GM03348 (cell line): ENCODE measurements at regions not wholly inside any gene's neighbourhood (a gene's known extent, or its start where the extent isn't known, plus 50 kb on each side); places are given as distances from the start of the nearest gene placed in this dataset.
"Not testable (repeated sequence)": the region's sequence is repeated elsewhere in the genome, so short reads cannot be mapped to it uniquely, and the experiment has no call there.

Source experiments
- DNase-seq: peaks from one replicate; pipeline ENCODE4 v3.0.0; 2012; ENCODE audit warnings: low spot score

DNA sequence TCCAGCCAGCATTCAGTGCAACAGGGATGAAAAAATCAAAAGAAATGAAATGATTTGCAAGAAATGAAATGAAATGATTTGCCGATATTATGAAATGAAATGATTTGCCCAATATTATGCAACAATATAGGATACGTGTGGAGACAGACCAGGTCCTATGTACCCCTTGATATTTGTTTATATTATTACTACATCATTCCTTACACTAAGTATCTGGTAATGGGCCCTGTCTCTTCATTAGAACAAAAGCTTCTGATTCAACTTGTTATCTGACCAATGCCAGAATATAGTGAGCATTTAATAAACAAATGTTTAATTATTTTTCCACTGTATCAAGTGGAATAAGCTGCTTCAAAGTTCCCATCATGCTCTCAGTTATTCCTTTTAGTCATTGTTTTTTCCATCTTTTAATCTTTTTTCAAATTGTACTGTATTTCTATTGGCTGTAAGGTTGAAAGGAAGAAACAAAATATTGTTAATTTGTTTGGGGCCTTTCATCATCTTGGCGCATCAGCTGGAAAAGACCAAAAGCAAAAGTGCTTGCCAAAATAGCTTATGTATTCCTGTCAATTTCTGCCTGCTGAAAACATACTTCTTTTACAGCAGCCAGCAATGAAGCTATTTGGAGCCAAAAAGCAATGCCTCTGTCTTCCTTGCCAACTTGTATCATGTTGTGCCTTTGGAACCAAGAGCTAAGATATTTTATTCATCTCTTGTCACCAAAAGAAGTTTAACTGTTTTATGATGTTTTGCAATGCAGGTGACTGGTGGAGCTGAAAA is 2314.9 kb downstream of the LRRC4C start:
- DNase-seq: no peak

DNA sequence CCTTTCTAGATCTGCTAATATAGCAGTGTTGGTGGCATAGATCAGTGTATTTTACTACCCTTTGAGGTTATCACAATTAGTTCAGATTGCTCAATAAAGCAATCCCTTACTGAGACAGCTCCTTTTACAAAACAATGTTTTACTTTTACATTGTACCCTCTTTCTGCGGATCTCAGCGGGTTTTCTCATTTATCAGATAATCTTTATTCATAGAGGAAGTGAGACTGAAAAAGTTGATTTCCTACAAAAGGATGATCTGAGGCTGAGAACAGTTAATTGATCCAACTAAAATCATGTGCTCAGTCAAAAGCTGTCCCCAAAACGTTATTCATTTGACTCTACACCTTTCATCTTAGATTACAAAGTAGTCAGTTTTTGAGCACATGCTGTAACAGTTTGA is 2319.9 kb downstream of the LRRC4C start:
- no peak for DNase-seq

DNA sequence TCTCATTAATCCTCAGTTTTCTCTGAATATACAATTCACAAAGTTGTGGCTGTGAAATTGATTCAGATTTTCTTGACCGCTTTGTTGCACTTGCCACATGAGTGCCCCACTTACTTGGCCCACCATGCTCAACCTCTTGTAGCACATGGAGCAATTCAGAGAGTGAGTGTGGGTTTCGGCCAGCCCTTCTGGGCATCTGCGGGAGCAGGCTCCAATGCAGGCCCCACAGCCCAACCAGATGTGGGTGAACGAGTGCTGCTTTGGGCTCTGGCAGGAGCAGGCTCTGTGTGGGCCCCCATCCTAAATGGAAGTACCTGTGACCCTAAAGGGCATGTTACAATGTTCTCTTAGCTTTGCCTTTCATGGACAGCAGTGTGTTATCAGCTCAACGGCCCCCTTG is 2338.6 kb downstream of the LRRC4C start:
- DNase-seq: no peak

DNA sequence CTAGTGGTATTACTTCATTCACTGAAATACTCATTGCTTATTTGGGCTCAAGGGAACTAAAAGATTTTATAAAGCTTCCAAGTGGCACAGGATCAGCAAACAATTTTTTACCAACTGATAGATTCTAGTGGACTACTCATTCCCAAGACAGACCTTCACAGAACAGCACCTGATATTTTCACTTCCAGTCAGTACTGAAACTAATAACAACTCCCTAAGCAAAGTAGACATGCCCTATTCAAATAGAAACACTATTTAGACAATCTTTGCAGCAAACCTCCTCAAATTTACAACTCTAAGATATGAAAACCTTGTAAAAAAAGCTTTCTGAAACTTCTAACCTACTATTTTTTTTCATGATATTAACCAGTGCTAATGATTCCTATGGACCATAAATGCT is 2345.8 kb downstream of the LRRC4C start:
- no peak for DNase-seq

DNA sequence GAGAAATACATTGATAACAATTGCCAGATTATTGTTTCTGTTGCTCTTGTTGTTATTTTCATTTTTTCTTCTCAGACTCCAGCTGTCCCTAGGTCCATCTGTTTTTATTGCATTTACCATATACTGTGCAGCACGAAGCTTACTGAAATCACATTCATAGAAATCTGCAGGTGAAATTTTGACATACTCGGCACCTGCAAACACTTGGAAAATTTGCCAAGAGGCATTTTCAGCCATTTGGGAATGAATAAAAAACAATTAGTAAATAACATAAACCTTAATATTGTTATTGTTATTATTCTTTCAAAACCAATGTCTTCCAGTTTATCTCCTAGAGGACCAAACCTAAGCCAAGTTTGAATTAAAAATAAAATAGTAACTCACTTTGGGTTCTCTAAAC is 2357.2 kb downstream of the LRRC4C start:
- DNase-seq: no peak

DNA sequence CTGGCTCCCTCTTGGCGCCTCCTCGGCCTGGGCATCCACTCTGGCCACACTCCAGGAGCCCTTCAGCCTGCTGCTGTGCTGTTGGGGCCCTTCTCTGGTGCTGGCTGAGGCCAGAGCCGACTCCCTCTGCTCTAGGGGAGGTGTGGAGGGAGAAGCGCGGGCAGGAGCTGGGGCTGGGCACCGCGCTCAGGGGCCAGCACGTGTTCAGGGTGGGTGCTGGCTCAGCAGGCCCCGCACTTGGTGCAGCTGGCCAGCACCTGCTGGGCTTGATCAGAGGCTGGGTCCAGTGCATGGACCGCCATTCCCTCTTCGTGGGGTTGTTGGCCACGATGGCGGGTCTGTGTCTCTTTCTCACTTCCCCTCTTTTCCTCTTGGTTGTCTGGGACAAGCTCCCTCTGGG is 2381.0 kb downstream of the LRRC4C start:
- DNase-seq: no peak

DNA sequence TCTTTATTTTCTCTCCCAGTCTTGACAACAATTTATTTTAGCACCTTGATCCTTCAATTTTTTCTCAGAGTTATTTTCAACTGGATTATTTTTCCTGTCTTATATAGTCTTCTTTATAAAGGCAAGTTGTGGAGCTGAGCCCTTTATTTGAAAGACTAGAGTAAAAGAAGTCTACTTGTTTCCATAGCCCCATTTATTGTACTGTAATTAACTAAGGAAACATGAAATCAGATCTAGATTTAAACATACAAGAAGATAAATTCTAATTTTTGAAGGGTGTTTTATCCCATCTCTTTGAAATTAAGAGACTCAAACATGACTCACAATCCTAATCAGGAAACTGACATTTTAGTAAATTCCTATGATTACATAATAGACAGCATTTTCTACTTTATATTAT is 2421.8 kb downstream of the LRRC4C start:
- DNase-seq: no peak

DNA sequence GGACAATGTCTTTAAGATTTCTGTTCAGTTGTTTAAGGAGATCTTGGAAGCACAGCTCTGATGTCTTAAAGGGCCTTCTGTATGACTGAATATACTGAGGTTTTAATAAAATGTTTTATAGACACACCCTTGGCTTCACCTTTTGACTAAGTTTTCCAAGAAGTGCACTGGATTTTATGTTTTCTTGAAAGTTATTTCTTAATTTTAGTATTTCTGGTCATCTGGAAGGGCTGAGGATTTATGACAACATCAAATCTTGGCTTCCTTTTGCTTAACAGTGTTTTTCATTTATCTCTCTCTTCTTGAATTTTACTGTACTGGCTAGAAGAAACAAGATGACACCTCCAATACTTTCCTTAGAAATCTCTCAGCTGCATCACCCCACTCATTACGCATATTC is 2423.4 kb downstream of the LRRC4C start:
- no peak for DNase-seq

DNA sequence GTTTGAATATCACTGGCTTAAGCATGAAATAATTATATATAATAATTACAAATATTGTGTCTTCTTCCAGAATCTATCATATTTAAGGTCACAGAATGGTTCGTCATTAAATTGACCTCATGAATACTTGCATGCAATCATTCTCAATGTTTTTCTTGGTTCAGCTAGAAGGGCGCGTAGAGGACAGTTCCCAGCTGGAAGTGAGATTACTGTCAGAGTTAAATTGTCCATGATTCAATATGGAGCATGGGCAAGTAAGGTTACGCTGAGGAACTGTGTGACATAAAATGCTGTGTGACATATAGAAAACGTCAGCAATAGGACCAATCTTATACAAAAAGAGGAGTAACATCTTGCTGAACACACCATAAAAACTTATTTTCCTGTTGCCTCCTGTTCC is 2423.5 kb upstream of the RAG2 start:
- DNase-seq: no peak

DNA sequence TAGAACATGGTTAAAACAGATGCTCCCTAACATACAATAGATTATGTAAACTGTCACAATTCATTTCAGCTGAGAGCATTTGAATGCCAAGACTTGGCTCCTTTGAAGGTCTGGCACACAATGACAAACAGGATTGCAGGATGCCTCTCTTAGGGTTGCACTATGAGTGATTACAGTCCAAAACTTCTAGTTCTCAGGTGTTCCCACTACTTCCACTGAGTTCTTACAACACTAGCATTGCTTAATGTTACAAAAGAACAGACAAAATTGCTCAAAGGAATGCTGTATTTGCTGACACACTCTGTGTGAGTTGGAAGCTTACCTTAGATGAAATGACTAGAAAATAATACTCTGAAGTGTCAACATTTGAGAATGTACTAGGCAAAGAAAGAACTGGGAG is 2413.8 kb upstream of the RAG2 start:
- no peak for DNase-seq

DNA sequence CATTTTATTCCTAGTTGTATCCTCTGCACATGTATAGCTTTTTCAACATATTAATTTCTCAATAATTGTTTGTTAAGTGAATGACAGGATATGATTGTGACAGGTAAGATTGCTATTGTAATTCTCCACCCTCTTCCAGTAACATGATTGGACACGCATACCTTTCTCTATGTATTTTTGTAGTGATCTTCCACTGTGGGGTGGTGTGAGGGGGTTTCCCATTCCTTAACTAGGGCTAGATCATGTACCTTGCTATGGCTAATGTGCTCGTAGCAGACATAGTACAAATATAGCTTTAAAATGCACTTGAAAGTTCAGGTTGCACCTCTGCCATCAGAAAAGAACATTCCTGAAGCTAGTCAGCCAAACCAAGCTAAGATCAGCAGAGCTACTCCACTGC is 2392.8 kb upstream of the RAG2 start:
- no peak for DNase-seq

DNA sequence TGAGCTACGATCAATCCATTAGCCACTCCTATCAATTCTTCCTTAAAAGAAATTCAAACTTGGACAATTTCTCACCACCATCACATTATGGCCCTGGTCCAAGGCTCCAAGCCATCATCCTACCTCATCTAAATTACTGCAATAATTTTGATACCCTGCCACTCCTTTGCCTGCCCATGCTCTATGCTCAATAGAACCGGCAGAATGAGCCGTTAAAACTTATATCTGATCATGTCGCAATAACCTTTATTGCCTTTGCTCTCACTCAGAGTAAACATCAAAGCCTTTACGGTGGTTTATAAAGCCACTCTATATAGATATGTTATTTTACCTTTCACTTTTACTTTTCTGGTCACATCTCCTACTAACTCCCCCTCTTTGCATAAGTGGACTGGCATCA is 2392.1 kb upstream of the RAG2 start:
- no peak for DNase-seq

DNA sequence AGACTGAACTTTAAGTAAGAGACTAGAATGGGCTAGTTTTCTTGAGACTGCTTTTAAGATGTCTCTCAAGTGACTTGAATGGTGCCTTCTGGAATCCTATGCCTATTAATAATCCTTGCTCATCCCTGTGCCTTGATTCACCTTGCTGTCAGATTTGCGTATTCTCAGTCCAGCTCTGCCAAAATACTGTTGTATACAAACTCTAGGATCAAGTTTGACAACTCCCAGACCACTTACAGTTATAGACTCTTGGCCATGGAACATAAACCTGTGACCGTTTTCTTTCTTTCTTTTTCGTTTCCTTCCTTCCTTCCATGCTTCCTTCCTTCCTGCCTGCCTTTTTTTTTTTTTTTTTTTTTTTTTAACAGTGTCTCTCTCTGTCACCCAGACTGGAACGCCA is 2390.9 kb upstream of the RAG2 start:
- no peak for DNase-seq

DNA sequence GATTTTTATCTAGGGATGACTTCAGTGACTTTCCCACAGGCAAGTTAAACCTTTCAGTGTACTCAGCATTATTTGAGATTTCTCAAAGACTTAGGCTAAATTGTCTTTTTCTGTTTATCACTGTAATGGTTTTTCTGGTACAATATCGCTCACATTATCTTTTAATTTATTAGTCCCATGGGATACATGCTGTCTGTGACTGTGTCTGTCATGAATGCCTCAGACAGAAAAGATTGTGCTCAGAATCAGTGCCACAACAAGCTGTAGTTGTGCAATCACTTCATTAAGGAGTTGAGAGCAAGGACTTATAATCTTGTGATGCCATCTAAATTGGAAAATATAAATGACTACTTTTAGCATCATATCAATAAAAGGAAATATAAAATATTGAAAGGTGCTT is 2374.2 kb upstream of the RAG2 start:
- no peak for DNase-seq

DNA sequence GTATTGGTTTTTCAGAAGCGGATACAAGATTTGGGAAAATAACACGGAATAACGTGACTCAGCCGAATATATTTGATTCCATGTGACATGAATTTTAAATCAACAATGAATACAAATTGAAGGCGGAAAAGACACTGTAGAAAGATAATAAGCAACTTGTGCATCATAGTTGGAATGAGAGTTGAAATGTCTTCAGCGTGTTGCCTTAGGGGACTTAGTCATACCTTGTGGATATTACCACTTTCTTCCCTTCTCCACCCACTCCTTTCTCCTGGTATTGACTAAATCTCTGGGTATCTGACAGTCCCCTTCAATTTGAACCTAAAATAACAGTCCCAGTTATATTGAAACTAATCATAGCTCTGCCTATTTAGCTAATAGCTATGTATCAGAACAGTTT is 2373.1 kb upstream of the RAG2 start:
- no peak for DNase-seq

DNA sequence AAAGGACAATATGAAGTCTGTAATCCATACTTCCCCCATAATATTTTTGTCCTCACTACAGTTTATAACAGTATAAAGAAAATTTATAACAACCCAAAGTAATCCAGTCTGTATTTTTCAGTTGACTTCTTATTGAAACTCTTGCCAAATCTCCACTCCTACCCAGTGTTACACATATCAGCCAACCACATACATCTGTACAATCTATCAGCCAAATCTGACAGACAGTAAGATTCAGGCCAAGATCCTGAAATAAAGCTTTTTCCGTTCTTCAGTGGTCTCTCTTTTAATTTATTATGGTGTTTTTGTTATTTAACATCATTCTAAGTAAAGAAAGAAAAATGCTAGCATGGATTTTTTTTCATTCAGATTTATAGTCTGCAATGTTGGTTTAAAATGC is 2370.9 kb upstream of the RAG2 start:
- DNase-seq: no peak

DNA sequence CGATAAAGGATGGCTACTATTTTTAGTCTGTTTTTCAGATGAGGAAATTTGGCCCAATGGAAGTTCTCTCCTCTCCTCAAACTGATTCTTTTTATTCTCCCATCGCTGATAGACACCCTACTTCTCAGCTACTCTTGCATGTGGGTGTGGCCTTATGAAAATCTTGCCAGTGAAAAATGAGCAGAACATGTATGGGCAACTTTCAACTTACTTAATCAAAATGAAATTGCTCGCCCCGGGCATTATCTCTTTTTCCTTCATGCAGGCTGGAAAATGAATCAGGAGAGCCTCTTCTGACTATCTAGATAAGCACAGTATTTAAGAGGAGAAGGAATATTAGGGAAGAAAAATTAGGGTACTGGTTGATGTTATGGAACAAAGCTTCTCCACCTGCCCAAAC is 2354.7 kb upstream of the RAG2 start:
- DNase-seq: no peak

DNA sequence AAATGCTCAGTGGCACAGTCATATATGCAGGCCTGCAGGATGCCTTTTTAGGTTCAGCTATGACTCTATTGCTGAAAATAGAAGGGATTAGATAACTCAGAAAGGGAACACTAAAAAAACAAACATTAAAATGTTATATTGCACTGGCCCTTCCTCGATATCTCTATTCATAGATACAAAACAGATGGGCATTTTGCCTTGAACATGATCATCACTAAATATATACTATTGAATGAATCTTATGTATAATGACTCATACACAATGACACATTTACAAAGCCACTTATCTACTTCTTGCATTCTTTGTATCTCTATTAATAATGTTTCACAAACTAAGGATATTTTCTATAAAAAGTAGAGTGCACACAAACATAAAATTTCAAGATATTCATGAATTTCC is 2352.8 kb upstream of the RAG2 start:
- no peak for DNase-seq

DNA sequence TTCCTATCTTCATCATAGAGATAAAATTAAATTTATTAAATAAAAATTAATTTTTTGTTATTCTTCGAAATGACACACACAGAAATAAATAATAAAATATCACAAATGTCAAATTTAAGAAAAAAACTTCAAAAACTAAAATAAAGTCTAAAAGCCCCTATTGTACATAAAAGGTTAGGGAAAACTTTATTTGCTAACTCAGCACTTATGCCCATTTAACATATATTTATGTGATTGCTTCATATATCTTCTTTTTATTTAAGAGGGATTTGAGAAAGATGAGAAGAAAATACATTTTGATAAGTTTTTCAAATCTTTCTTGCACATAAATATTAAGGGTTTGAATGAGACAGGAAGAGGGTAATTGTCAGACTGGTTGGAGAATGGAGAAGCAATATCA is 2350.4 kb upstream of the RAG2 start:
- DNase-seq: no peak

DNA sequence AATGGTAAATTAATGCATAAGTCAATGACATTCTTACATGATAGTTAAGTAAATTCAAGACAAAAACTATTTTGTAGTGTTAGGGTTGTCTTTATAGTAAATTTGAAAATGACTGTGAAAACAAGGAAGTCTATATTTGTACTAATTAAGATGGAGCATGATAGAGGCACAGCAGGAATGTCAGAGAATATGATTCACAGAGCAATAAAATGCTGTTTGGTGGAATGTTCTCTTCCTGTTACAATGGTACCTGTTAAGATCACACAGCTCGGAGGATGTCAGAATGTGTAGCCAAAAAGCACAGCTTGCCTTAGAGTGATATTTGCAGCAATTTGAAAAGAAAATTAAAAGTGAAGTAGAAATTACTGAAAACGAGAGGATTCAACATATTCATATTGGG is 2339.7 kb upstream of the RAG2 start:
- DNase-seq: no peak

DNA sequence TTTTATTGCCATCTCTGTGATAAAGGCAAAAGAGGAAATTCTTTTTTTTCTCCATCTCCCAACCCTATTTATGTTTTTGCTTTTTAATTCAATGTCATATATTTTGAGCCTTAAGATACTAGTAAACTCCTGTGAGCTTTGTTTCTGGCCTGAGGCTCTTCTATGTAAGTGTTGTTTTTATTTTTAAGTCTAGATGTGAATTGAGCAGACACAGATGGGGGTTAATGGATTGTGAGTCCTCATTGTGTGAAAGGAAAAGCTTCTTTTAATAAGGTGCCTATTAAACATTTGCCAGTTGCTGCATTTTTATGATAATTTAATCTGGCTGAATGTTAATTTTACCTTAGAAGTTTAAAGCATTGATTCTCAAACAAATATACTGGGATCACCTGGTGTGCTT is 2337.9 kb upstream of the RAG2 start:
- DNase-seq: no peak

DNA sequence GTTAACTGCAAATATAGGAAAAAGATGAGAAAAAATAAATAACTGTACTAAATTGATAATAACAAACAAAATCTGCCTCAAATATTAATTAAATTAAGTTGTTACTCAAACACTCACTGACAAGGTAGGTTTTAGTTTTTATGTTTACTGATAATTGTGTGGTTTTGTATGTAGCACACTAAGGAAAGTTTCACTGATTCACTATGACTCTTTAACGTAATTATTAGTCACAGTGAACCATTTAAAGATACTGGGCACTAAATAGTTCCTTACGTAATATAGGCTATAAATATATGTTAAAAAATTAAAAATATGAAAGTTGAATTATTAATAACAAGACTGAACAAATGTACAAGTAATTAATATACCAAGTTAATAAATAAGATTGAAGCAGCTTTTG is 2330.0 kb upstream of the RAG2 start:
- no peak for DNase-seq

DNA sequence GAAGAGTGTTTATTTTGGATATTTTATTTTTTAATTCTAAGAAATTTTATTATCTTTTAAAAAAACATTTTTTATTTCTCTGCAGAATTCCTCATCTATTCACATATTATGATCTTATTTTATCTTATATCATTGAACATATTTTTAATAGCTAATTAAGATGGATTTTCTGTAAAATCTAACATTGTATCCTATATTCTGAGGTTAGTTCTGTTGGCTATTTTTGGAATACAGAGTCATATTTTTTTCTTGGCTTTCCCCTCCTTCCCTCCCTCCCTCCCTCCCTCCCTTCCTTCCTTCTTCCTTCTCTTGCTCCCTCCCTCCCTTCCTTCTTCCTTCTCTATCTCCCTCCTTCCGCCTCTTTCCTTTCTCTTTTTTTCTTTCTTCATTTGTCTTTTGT is 2326.6 kb upstream of the RAG2 start:
- DNase-seq: no peak

DNA sequence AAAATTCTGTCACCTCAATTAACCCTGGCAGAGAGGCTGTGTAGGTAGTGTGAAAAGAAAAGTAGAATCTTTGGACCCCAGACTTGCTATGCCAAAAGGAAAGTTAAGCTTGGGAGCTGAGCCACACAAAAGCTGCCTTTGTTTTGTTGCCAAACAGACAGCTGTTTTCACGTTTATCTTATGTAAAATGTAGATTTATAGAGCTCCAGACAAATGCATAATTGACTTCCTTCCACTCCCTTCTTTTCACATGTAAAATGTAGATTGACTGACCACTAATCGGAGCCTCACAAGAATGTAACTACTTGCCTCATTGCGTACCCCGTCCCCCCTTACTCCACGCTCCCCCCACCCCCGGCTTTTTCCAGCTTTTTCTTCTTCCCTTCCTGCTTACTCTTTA is 2302.2 kb upstream of the RAG2 start:
- no peak for DNase-seq

DNA sequence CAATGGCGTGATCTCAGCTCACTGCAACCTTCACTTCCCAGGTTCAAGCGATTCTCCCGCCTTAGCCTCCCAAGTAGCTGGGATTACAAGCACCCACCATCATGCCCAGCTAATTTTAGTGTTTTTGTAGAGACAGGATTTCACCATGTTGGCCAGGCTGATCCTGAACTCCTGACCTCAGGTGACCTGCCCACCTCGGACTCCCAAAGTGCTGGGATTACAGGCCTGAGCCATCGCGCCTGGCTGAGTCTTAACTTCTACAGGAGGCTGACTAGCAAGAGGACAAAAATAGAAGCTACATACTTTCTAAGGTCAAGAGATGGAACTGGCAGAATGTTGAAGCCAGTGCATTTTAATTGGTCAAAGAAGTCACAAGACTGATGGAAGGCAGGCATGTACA is 2296.2 kb upstream of the RAG2 start:
- not testable (repeated sequence) for DNase-seq
